HG03432 (cell line): ENCODE measurements at regions not wholly inside any gene's neighbourhood (a gene's known extent, or its start where the extent isn't known, plus 50 kb on each side); places are given as distances from the start of the nearest gene placed in this dataset.
"Not testable (repeated sequence)": the region's sequence is repeated elsewhere in the genome, so short reads cannot be mapped to it uniquely, and the experiment has no call there.

Experiments
- ATAC-seq: cut with Tn5 transposase; IDR thresholded peaks from one replicate; pipeline ENCODE4 v1.9.1; 2021; ENCODE audit warnings: mild to moderate bottlenecking, moderate library complexity; ENCODE audit not compliant: unreplicated experiment

DNA sequence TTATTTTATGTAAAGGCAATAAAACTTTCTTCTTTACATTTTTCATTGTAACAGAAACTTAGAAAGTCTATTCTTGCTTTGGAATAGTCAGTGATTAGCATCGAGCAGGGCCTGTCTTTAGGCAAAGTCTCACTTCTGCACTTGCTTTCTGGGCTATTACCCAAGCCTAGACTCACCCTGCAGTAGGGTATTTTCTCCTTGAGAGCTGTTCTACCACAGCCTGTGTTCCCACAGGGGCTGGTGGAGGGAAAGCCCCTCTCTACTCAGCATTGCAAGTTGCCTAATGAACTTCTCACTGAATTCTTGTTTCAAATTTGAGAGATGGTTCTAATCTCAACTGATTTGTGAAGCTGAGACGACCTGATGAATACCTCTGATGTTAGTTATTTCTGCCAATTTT lies 111.7 kb upstream of the KLHL14 start:
- peak; percentile 91 for ATAC-seq

DNA sequence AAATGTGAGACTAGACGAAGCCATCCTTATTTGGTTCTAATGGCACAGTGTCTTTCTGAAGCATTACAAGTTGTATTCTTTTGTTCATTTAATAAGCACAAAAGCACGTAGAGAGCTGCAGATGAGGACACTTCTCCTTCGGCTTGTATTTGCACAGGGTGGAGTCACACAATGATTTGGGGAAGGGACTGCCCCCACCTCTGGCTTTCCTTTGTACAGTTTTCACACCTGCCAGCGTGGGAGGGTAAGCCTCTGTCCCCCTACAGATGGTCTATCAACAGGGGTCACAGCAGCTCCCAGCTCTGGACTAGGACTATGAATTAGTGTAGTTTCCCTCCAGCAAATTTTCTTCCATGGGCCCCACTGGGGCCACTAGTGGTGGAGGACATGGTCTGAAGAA lies 108.2 kb upstream of the KLHL14 start:
- ATAC-seq, result no peak

DNA sequence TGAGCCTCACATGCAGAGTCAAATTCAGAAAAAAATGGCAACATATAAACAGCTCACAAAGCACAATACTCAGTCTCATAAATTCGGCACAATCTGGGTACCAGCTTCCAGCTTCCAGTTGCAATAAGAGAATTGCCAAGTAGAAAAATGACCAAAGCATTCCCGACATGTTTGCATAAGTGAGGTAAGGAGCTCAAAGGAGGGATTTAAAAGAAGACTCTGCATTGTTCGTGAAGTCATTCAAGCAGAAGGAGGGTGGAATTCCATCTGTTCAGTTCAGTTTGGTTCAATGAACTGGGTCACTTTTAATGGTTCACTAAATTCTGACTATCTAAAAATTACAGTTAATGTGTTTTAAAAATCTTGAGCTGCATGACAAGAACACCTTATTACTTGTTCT lies 106.7 kb upstream of the KLHL14 start:
- ATAC-seq, result no peak

- ATAC-seq, result no peak
These were observed 105.6 kb upstream of the KLHL14 start for GRCh38 chr18:32878436-32878835.

DNA sequence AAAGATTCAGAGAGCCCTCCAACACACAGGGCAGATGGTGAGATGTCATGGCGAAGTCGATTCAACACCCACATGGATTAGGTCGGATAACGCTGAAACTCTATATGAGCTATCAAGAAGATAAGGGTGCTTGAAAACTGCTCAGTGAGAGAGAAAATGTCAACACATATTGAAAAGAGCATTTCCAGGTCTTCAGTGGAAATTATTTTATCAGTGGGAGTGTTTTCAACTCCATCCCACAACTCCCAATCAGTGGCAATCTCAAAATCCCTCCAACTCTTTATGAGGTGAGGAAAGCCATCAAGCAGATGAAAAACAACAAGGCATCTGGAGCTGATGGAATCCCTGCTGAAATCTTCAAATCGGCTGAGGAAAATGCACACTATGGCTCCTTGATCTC lies 104.5 kb upstream of the KLHL14 start:
- ATAC-seq, result no peak

DNA sequence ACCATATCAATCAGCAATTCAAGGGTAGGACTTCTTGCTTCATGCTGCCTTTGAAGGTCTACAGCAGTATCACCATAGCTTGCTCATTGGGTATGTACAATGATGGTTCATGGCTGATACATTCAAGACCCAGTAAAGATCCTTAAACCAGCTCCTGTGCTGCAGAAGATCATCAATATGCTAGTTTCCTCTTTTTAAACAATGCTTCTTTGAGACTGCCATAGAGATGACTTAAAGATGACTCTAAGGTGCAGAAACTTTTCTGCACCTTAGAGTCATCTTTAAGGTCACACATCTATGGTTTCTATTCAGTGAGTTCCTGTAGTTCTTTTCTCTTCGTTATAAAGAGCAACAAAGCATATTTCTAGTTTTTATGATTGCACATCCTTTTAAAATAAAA lies 102.8 kb upstream of the KLHL14 start:
- no peak for ATAC-seq

DNA sequence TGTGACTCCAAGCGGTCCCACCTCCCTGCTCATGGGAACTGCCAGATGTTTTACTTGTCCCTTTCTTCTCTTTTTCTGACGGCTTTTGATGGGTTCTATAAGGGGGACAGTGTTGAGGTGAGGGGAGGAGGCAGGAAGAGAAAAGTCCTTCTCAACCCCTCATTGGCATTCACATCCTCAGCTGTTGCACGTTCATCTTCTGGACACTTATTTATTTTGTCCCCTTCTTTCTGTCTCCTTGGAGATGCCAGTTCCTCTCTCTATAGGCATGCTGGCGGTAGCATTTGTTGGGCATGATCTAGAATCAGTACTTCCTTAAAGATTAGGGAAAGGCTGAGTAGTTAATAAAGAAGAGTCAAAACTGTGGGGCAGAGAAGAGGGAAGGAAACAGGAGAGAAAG lies 99.0 kb upstream of the KLHL14 start:
- ATAC-seq, result no peak

GRCh38 chr18:32870611-32871010 lies 97.8 kb upstream of the KLHL14 start:
- ATAC-seq, result no peak

- no peak for ATAC-seq
These were observed 95.6 kb upstream of the KLHL14 start for GRCh38 chr18:32868406-32868805.

DNA sequence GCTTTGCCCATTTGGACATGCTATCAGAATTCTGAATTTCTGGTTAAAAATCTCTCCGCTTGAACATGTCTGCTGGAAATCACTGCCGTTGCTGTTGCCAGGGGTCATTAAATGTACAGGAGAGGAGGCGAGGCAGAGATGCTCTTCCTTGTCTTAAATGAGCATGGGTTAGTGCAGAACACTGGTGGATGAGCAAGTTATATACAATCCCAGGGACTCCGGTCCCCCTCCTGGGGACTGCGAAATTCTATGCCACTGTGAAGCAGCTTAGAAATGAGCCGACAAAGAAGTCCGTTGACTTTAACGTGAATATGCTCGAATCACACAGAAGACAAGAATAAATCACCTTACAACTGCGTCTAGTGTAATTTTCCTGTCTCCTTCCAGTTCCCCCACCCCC lies 95.1 kb upstream of the KLHL14 start:
- no peak for ATAC-seq

DNA sequence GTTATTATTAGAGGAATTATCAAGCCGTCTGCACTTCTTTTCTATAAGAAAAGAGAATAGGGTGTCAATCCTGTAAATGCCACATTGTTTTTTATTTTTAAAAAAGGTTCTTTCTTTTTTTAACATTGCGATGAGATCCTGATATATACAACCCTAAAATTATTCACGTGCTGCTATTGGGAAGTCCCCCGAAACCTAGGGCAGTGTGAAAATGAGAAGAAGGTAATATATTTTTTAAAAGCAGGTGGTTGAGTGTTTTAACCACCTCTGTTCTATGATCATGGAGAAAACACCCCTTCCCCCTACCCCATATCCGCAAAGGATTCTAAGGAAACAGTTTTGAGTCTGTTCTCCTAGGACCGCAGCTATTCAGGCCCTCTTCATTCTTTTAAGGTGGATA lies 94.5 kb upstream of the KLHL14 start:
- no peak for ATAC-seq

- ATAC-seq, result not testable (repeated sequence)
These were observed 89.2 kb upstream of the KLHL14 start for GRCh38 chr18:32862031-32862430.

DNA sequence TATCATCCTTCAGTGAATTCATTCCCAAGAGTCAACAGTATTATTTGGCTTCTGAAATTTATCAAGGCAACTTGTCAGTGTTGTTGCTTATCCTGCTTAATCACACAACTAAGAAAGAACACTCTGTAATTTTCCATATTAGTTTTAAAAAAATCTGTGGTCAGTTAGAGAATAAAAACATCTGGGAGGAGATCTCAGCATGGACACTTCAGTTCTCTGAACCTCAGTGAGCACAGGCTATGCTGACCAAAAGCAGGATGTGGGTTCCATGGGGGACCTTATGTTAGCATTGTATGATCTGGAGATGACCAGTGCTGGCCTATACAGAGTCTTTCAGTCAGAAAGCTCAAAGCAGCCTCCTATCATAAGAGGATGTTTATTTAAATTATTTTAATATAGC lies 79.1 kb upstream of the KLHL14 start:
- ATAC-seq, result no peak

- ATAC-seq, result no peak
These were observed 76.0 kb upstream of the KLHL14 start for GRCh38 chr18:32848826-32849225.

DNA sequence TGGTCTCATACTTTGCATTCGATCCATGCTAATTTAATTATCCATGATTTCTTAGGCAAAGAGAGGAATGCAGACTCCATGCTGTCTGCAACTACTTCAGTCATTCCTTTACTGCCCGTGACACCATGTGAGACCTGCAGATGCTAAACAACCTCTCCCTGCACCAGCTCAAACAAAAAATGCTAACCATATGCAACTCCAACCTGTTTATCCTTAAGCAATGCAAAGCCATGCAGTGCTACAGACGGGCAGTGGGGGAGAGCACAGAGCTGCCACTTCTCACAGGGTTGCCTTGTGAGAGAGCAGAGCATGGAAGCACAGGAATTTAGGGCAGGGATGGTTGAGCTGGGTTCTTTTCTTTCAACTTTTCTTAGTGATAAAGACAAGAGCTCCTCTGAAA lies 74.9 kb upstream of the KLHL14 start:
- no peak for ATAC-seq

GRCh38 chr18:32846896-32847295 lies 74.1 kb upstream of the KLHL14 start:
- ATAC-seq, result no peak

DNA sequence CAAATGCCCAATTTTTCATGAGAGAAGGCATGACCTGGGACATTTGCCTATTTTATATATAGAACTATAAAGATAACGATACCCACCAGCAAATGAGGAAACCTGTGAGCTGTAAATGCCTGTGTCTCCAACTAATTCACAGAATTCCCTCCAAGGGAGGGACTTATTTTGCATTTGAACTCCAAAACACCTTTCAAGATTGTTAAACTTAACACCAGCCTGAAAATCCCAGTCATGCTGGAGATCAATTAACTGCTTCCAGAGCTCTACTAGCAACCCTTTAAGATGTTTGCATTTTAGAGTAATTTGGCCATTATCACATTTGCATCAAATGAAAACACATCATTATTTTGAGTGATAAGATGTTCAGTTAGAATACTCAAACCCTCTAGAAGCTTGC lies 68.1 kb upstream of the KLHL14 start:
- no peak for ATAC-seq

DNA sequence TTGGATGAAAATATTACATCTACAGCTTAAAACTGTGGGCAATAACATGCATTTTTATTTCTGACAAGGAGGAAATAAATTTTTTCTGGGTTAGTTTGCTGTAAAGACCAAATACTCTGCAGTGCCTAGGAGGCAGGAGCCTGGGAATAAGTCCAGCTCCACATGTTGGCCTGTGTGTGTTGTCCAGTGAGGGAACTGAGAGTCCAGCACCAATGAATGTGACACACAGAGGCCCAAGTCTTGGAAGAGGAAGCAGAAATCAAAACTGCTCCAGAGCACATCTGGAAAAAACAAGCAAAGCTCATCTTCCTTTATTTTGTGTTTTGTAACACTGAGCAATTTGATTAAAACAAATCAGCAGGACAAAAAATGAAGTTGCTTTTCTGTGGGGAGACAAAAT lies 63.1 kb upstream of the KLHL14 start:
- no peak for ATAC-seq

- ATAC-seq, result no peak
These were observed 59.0 kb upstream of the KLHL14 start for GRCh38 chr18:32831781-32832180.

DNA sequence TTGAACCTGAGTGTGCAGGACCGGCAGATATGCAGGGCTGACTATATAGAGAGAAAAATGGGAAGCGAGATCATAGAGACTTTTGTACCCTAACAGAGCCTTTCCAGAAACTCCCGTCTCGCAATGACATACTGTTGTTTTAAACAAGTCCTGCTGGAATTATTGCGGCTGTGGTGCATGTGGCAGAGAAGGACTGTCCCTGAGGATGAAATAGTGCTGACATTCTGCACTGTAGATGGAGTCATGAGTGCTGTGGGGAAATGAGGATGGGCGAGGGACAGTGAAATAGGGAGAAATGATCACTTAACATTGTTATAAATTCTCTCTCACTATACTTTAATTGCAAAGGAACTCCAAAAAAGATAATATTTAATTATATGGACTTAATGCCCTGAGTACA lies 50.4 kb upstream of the KLHL14 start:
- no peak for ATAC-seq
